ENCODE measurements at regions not wholly inside any gene's neighbourhood (a gene's known extent, or its start where the extent isn't known, plus 50 kb on each side); places are given as distances from the start of the nearest gene placed in this dataset.

DNA sequence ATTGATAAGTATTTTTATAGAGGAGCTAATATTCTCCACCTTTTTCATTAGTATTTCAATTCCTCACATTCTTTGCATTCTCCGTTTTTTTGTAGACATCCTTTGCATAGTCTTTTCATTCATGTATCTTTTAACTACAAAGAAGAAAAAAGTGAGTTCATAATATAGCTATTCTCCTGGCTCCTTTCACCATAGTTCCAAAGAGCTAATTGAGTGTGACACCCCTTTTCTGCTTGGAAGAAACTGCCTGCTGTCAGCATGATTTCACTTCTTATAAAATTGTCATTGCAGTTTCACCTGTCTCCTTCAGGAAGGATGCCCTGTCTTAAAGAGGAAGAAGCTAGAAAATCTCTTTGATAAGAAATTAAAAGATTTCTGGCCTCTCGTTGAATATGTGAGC, 991.1 kb downstream of the KCNT2 start:
- no peak for DNase-seq

GRCh38 chr1:195608883-195609282, 999.4 kb downstream of the KCNT2 start:
- DNase-seq: peak; percentile 22

DNA sequence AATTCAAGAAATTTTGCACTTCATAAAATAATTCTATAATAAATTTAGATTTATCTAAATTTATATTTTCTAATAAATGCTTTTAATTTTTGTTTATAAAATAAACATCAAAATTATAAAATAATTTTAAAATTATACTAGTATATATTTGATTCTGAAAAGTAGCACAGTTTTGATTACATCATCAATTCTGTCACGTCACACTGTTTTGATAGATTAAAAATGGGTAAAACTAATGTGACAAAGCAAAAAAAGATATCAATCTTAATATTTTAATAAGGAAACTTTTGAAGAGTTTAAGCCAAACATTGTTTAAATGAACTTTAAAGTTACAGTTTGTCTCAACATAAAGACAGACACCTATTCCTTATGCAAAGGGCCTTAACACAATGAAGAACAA, 1001.8 kb downstream of the KCNT2 start:
- no peak for DNase-seq

- no peak for DNase-seq
Measured at GRCh38 chr1:195604287-195604686, 1004.0 kb downstream of the KCNT2 start.

DNA sequence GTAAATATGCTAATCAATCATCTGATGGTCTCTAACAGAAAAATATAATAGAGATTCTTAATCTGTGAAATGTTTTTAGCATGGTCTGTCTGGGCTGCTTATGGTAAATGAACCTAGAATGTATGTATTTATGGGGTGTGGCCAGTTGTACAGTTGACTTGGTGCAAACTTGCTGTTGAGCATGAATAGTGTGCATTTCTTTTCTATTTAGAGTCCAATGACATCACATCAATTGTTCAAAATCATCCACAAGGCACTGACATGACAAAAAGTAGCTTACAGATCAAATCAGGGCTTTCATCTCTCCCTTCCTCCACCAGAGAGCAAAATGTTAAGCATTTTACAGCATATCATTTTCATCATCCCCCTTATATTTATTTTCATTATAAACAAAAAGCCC, 1010.3 kb downstream of the KCNT2 start:
- no peak for DNase-seq

- no peak for DNase-seq
Measured at GRCh38 chr1:195594773-195595172, 1013.5 kb downstream of the KCNT2 start.

GRCh38 chr1:195594322-195594721, 1013.9 kb downstream of the KCNT2 start:
- no peak for DNase-seq

- no peak for DNase-seq
Measured at GRCh38 chr1:195591917-195592672, 1016.1 kb downstream of the KCNT2 start.

DNA sequence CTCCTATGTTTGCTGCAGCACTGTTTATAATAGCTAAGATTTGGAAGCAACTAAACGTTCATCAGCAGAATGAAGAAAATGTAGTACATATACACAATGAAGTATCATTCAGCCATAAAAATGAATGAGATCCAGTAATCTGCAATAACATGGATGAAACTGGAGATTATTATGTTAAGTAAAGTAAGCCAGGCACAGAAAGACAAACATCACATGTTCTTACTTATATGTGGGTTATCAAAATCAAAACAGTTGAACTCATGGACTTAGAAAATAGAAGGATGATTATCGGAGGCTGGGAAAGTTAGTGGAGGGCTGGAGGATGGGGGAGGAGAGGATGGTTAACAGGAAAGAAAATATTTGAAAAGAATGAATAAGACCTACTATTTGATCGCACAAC, 1017.6 kb downstream of the KCNT2 start:
- no peak for DNase-seq

DNA sequence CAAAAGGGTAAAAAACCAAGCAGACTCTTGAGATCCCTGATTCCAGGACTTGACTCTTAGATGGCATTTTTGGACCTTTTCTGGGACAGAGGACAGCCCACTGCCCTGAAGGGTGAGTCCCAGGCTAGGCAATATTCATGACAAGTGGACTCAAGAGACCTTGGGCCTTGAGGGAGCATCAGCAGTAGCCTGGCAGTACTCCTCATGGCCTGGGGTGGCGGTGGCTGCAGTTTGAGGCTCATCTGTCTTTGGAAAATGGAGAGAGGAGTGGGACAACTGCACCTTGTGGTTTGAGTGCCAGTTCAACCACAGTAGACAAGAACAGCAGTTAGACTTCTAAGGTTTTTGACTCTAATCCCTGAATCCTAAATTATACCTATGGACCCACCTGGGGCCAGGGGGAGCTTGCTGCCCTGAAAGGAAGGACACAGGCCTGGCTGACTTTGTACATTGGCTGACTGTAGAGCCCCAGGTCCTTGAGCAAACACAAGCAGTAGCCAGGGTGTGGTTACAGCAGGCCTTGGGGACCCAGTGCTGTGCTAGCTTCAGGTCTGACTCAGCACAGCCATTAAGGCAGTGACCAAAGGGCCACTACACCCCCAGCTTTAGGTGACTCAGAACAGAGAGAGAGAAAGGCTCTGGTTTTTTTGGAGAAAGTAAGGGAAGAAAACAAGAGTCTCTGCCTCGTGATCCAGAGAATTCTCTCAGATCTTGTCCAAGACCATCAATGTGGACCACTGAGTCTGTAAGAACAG, 1023.2 kb downstream of the KCNT2 start:
- DNase-seq: no peak

DNA sequence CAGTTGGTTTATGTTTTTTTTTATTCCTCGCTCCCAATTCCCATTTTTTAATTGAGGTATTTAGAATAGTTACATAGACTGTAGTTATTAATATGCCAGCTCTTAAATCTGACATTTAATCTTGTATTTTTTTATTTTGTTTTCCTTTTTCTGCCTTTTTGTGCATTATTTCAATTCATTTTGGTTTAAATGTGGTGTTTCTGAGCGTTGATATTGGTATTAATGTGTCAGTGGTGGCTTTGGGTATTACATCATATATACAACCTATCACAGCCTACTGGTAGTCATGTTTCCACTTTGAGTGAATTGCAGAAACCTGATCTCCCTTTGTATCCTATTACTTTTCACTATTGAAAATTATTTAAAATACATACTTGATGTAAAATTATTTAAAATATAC, 1027.3 kb downstream of the KCNT2 start:
- no peak for DNase-seq

DNA sequence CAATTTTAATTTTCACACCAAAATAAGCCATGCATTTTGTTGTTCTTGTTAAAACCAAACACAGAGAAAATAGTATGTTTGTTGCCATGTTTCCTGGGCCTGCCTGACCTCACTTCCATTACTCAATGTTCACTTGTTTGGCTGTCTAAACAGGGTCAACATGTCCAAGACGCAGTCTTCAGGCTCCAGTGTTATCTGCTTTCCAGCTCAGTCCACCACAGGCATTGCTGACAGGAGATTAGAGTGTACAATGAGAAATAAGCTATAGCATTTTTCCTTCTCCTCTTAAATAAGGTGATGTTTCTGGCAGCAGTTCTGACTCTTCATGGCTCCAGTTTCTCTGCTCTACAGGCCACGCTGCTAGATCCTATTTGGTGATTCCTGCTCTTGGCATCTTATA, 1030.5 kb downstream of the KCNT2 start:
- DNase-seq: no peak

DNA sequence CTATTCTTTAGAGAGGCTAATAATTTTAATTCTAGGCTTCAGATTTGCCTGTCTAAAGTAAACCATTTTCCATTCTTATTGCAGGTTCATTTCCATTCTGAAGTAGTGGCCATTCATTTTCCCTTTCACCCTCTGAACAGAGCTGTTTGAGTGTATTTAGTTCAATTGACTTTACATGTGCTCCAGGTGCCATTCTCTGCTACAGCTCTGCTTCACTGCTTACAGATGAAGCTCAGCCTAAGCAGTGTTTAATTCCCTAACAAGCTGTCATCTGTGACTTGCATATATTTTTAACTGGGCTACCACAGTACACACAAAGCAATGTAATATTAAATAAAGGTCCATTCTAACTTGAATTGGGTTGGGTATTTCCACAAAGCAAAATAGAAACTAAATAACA, 1031.6 kb downstream of the KCNT2 start:
- peak; percentile 29 for DNase-seq

GRCh38 chr1:195574511-195574910, 1033.7 kb downstream of the KCNT2 start:
- no peak for DNase-seq

DNA sequence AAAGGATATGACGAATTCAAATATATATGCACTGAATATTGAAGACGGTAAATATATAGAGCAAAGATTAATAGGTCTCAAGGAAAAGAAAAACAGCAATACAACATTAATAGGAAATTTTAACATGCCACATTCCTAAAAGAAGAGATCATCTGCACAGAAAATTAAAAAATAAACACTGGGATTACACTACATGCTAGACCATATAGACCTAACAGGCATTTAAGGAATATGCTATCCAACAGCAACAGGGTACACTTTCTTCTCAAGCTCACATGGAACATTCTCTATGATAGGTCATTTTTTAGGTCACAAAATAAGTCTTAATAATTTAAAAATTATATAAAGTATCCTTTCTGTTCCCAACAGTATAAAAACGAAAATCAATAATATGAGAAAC, 1038.3 kb downstream of the KCNT2 start:
- no peak for DNase-seq

GRCh38 chr1:195568389-195568788, 1039.9 kb downstream of the KCNT2 start:
- DNase-seq: no peak

- no peak for DNase-seq
Measured at GRCh38 chr1:195562074-195562473, 1046.2 kb downstream of the KCNT2 start.

DNA sequence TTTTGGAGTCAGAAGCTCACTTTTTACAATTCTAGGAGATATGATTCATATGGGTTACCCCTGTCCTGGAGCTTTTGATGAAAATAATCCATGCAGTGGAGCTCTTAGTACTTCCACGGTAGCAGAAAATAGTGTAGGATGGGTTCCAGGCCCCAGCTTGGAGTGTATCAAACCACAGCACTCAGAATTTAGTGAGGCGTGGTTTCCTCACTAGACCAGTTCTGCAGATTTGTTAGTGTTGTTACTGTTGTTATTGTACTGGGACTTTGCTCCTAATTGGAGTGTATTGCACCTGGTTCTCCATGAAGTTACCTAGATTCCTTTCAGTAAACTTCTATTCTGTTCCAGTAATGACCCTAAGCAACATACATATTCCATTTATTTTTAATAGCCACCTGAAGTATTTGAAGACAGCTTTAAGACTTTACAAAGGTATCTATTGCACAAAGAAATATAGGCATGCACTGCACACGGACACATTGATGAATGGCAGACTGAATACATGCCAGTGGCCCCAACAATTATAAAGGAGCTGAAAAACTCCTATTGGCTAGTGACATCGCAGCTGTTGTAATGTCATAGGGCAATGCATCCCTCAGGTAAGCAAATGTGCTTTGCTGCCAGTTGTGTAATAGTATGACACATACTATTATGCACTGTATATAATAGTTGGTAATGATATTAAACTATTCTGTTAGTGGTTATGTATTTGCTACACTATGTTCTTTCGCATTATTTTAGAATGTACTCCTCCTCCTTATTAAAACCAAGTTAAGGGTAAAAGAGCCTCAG, 1058.0 kb downstream of the KCNT2 start:
- DNase-seq: no peak

DNA sequence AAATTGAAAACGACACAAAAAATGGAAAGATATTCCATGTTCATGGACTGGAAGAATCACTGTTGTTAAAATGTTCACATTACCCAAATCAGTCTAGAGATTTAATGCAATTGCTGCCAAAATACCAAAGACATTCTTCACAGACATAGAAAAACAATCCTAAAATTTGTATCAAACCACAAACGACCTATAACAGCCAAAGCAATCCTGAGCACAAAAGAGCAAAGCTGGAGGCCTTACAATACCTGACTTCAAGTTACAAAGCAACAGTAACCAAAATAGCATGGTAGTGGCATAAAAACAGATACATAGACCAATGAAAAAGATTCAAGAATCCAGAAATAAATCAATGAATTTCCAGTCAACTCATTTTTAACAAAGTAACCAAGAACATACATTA, 1077.3 kb downstream of the KCNT2 start:
- DNase-seq: no peak

- DNase-seq: no peak
Measured at GRCh38 chr1:195529881-195530280, 1078.4 kb downstream of the KCNT2 start.

GRCh38 chr1:195520757-195521156, 1087.5 kb downstream of the KCNT2 start:
- DNase-seq: no peak

- no peak for DNase-seq
Measured at GRCh38 chr1:195516036-195516435, 1092.2 kb downstream of the KCNT2 start.

- DNase-seq: no peak
Measured at GRCh38 chr1:195511501-195511900, 1096.7 kb downstream of the KCNT2 start.

DNA sequence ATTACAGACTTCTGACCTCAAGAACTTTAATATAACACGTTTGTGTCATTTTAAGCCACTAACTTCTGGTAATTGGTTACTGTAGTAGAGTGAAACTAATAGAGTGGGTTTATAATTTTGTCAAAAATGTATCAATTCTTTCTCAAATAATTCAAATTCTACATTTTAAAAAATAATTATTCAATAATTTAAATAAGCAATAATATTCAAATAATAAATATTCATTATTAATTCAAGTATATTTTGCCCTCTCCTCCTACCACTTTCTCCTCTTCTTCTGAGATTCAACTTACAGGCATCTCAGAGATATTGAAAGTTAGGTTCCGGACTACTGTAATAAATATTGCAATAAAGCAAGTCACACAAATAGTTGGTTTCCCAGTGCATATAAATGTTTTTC, 1107.1 kb downstream of the KCNT2 start:
- DNase-seq: no peak

Measured in NCI-H2171 treated with DMSO at 0.1 percent for 48 hours (cell line).